Kidney capillary endothelial cell (primary cell): ENCODE measurements at regions not wholly inside any gene's neighbourhood (a gene's known extent, or its start where the extent isn't known, plus 50 kb on each side); places are given as distances from the start of the nearest gene placed in this dataset.
"Not testable (repeated sequence)": the region's sequence is repeated elsewhere in the genome, so short reads cannot be mapped to it uniquely, and the experiment has no call there.

ENCODE experiments used
- DNase-seq: peaks from one replicate; pipeline ENCODE4 v3.0.0-alpha.2; 2018; ENCODE audit warnings: low spot score

- DNase-seq = peak; percentile 33
Measured at GRCh38 chr13:82010780-82011179, 1669.9 kb upstream of the SPRY2 start.

GRCh38 chr13:82002710-82003109 lies 1661.8 kb upstream of the SPRY2 start:
- DNase-seq = no peak

- DNase-seq = no peak
Measured at GRCh38 chr13:81995316-81995715, 1654.4 kb upstream of the SPRY2 start.

- DNase-seq = no peak
Measured at GRCh38 chr13:81990652-81991051, 1649.7 kb upstream of the SPRY2 start.

- no peak for DNase-seq
Measured at GRCh38 chr13:81988567-81988966, 1647.6 kb upstream of the SPRY2 start.

- DNase-seq = no peak
Measured at GRCh38 chr13:81987677-81988357, 1646.9 kb upstream of the SPRY2 start.

GRCh38 chr13:81987159-81987558 lies 1646.2 kb upstream of the SPRY2 start:
- no peak for DNase-seq

- DNase-seq = no peak
Measured at GRCh38 chr13:81986308-81986707, 1645.4 kb upstream of the SPRY2 start.

GRCh38 chr13:81957121-81957520 lies 1616.2 kb upstream of the SPRY2 start:
- no peak for DNase-seq

GRCh38 chr13:81929988-81930387 lies 1589.1 kb upstream of the SPRY2 start:
- peak; percentile 21 for DNase-seq

- DNase-seq = peak; percentile 3
Measured at GRCh38 chr13:81927347-81927746, 1586.4 kb upstream of the SPRY2 start.

GRCh38 chr13:81917810-81918209 lies 1576.9 kb upstream of the SPRY2 start:
- DNase-seq = no peak

GRCh38 chr13:81916461-81916860 lies 1575.5 kb upstream of the SPRY2 start:
- no peak for DNase-seq

- DNase-seq = no peak
Measured at GRCh38 chr13:81907787-81908372, 1567.0 kb upstream of the SPRY2 start.

- no peak for DNase-seq
Measured at GRCh38 chr13:81888855-81889254, 1547.9 kb upstream of the SPRY2 start.

GRCh38 chr13:81874681-81875661 lies 1534.0 kb upstream of the SPRY2 start:
- DNase-seq = no peak

- no peak for DNase-seq
Measured at GRCh38 chr13:81874253-81874652, 1533.3 kb upstream of the SPRY2 start.

GRCh38 chr13:81872581-81872980 lies 1531.7 kb upstream of the SPRY2 start:
- peak; percentile 7 for DNase-seq

GRCh38 chr13:81871751-81872325 lies 1530.9 kb upstream of the SPRY2 start:
- not testable (repeated sequence) for DNase-seq

- no peak for DNase-seq
Measured at GRCh38 chr13:81848291-81848690, 1507.4 kb upstream of the SPRY2 start.

GRCh38 chr13:81846771-81847170 lies 1505.8 kb upstream of the SPRY2 start:
- no peak for DNase-seq

- no peak for DNase-seq
Measured at GRCh38 chr13:81821259-81821658, 1480.3 kb upstream of the SPRY2 start.
